OCI-LY7 (cell line): ENCODE measurements at regions not wholly inside any gene's neighbourhood (a gene's known extent, or its start where the extent isn't known, plus 50 kb on each side); places are given as distances from the start of the nearest gene placed in this dataset.

ENCODE experiments used
- BruUV-seq: library from RNA; stranded (reverse); fragments of 400-500 nt; replicated peaks from 2 replicates; lab custom pipeline; 2021; lab: Mats Ljungman, UMichigan
- CTCF ChIA-PET: fragments of 300-600 bp; sonication (Branson Sonifier 250); formaldehyde crosslinking; loops from one replicate; lab custom pipeline; 2022; ENCODE audit warnings: antibody characterized with exemption; ENCODE audit not compliant: unreplicated experiment; lab: Charles Lee
- POLR2A ChIA-PET: fragments of 300-600 bp; sonication (Branson Sonifier 250); formaldehyde crosslinking; loops from one replicate; lab custom pipeline; 2022; ENCODE audit warnings: antibody characterized with exemption; lab: Charles Lee
- DNase-seq: peaks from one replicate; pipeline ENCODE4 v3.0.0-alpha.2; 2015; ENCODE audit warnings: low spot score
- H2AFZ ChIP-seq: fragments of 200-600 bp; sonication (generic), shearing (Covaris generic); 2 replicates; pipeline ENCODE4 v1.6.1; 2014; ENCODE audit warnings: mild to moderate bottlenecking, antibody characterized with exemption, low read length, moderate library complexity
- H3K27ac ChIP-seq: fragments of 200-600 bp; sonication (generic); 2 replicates; pipeline ENCODE4 v1.5.1; 2014; ENCODE audit warnings: mixed run types, low read depth, mild to moderate bottlenecking, moderate library complexity, low read length, inconsistent platforms; ENCODE audit not compliant: poor library complexity, severe bottlenecking
- H3K36me3 ChIP-seq: fragments of 200-600 bp; sonication (generic); 2 replicates; pipeline ENCODE4 v1.6.1; 2014; ENCODE audit warnings: mild to moderate bottlenecking, antibody characterized with exemption, low read length, moderate library complexity, mixed read lengths; ENCODE audit not compliant: insufficient read depth
- H3K4me1 ChIP-seq: fragments of 200-600 bp; sonication (generic); 2 replicates; pipeline ENCODE4 v1.5.1; 2014; ENCODE audit warnings: mild to moderate bottlenecking, low read length; ENCODE audit not compliant: insufficient read depth, poor library complexity, severe bottlenecking
- H3K4me2 ChIP-seq: fragments of 200-600 bp; sonication (generic); 2 replicates; pipeline ENCODE4 v1.6.1; 2014; ENCODE audit warnings: mild to moderate bottlenecking, low read length
- H3K4me3 ChIP-seq: fragments of 200-600 bp; sonication (generic); 2 replicates; pipeline ENCODE4 v1.5.1; 2014; ENCODE audit warnings: mild to moderate bottlenecking, low read depth, low read length; ENCODE audit not compliant: poor library complexity, severe bottlenecking
- H3K79me2 ChIP-seq: fragments of 200-600 bp; sonication (generic); 2 replicates; pipeline ENCODE4 v1.6.1; 2016; ENCODE audit warnings: low read depth, mild to moderate bottlenecking, low read length, moderate library complexity, mixed read lengths; ENCODE audit not compliant: insufficient read depth
- H3K9me2 ChIP-seq: fragments of 200-600 bp; sonication (generic); 2 replicates; pipeline ENCODE4 v1.6.1; 2016; ENCODE audit warnings: mild to moderate bottlenecking, low read length, mixed read lengths; ENCODE audit not compliant: insufficient read depth
- H3K9me3 ChIP-seq: fragments of 200-600 bp; sonication (generic); 2 replicates; pipeline ENCODE4 v1.6.1; 2014; ENCODE audit warnings: mild to moderate bottlenecking, mixed run types, low read length, mixed read lengths
- H4K20me1 ChIP-seq: fragments of 200-600 bp; sonication (generic); 2 replicates; pipeline ENCODE4 v1.6.1; 2014; ENCODE audit warnings: mild to moderate bottlenecking, antibody characterized with exemption, low read length, moderate library complexity, mixed read lengths; ENCODE audit not compliant: insufficient read depth
- CTCF ChIP-seq: fragments of 200-600 bp; sonication (generic); conservative IDR thresholded peaks from 2 replicates; pipeline ENCODE4 v1.5.1; 2014; ENCODE audit warnings: mild to moderate bottlenecking, antibody characterized with exemption, low read length, moderate library complexity, mixed read lengths
- EZH2phosphoT487 ChIP-seq: fragments of 200-600 bp; sonication (generic); IDR thresholded peaks from 2 replicates; pipeline ENCODE4 v1.6.1; 2018; ENCODE audit warnings: low read depth, borderline replicate concordance, mild to moderate bottlenecking, mixed run types, antibody characterized with exemption, low read length, moderate library complexity, mixed read lengths
- intact Hi-C: fragments of 100-400 bp; cut with micrococcal nuclease; formaldehyde crosslinking; loops from one replicate; pipeline ENCODE4 v1.10.0; 2022; ENCODE audit not compliant: unreplicated experiment

DNA sequence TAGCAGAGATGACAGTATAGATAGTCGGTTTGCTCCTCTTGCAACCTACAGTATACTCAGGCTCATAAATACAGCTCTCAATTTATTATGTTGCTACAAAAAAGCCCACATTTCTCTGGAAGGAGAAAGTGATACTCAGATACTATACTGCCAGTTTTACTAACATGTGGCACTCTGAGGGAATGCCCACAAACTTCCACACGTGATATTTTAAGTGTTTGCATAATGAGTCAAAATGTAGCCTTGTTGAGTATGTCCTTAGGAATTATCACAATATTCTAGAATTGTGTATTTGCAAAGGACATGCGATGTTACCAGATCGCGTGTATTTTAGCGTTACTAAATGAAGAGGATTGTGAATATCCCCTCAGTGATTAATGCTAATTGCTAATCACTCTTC is 929.1 kb downstream of the STIM2 start:
- POLR2A ChIA-PET = no interaction called here

GRCh38 chr4:27790911-27791310 is 930.3 kb downstream of the STIM2 start:
- no peak for DNase-seq
- H3K36me3 ChIP-seq = no peaks in the 10 kb centered on the region
- intact Hi-C loops = no loop called here

More for the DNA sequence above, 929.1 kb downstream of the STIM2 start:
- Histone ChIP-seq H3K27ac (no peak overlapping the region), H3K4me1 (no peaks in the 10 kb centered on the region), H2AFZ (no peak overlapping the region), H4K20me1 (no peaks in the 10 kb centered on the region), H3K79me2 (no peaks in the 10 kb centered on the region), H3K4me2 (no peak overlapping the region), H3K4me3 (no peak overlapping the region), H3K9me2 (no peaks in the 10 kb centered on the region), H3K9me3 (no peaks in the 10 kb centered on the region), H3K36me3 (no peaks in the 10 kb centered on the region)
- intact Hi-C loops = no loop called here
- no TSS peak for BruUV-seq
- CTCF ChIA-PET = no interaction called here
- TF ChIP-seq EZH2phosphoT487 (no peak), CTCF (no peak)
- DNase-seq = no peak

DNA sequence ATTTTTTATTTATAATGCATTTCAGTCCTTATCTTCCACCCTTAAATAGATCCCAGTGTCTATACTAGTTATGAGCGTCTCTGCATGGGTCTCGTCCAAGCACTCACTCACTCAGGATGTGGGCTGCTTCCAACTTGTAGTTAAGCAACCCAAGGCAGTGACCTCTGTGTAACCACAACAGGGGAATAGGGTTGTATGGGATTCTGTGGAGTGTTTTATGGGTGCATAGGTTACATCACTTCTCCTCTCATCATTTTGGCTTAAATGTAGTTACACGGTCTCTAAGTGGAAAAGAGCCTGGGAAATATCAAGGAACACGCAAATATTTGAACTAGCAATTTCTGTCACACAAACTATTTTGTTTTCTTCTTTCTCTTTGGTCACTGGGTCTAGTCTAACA is 931.0 kb downstream of the STIM2 start:
- Histone ChIP-seq H3K4me3 (no peak overlapping the region), H4K20me1 (no peaks in the 10 kb centered on the region), H3K4me2 (no peak overlapping the region), H3K79me2 (no peaks in the 10 kb centered on the region), H2AFZ (no peak overlapping the region), H3K4me1 (no peaks in the 10 kb centered on the region), H3K9me3 (no peaks in the 10 kb centered on the region), H3K27ac (no peak overlapping the region), H3K36me3 (no peaks in the 10 kb centered on the region), H3K9me2 (no peaks in the 10 kb centered on the region)
- POLR2A ChIA-PET = no interaction called here
- no TSS peak for BruUV-seq
- no peak for TF ChIP-seq CTCF
- TF ChIP-seq EZH2phosphoT487 = no peak
- intact Hi-C loops = no loop called here
- CTCF ChIA-PET = no interaction called here
- DNase-seq = no peak

More at GRCh38 chr4:27790911-27791310, 930.3 kb downstream of the STIM2 start:
- POLR2A ChIA-PET = no interaction called here
- no peak overlapping the region for H2AFZ ChIP-seq
- CTCF ChIA-PET = no interaction called here
- H3K4me1 ChIP-seq = no peaks in the 10 kb centered on the region
- no peaks in the 10 kb centered on the region for H3K9me2 ChIP-seq
- no peak overlapping the region for H3K4me2 ChIP-seq
- no peak for TF ChIP-seq CTCF
- no peak for TF ChIP-seq EZH2phosphoT487
- BruUV-seq = no TSS peak
- no peak overlapping the region for H3K27ac ChIP-seq
- H4K20me1 ChIP-seq = no peaks in the 10 kb centered on the region
- H3K4me3 ChIP-seq = no peak overlapping the region
- H3K9me3 ChIP-seq = no peaks in the 10 kb centered on the region
- H3K79me2 ChIP-seq = no peaks in the 10 kb centered on the region
